ENCODE measurements at regions not wholly inside any gene's neighbourhood (a gene's known extent, or its start where the extent isn't known, plus 50 kb on each side); places are given as distances from the start of the nearest gene placed in this dataset.

- no peak for TF ChIP-seq NANOG (IDR thresholded peaks at IDR 0.05; ENCODE audit: borderline replicate concordance)
Measured at GRCh38 chr5:17090839-17091238, 126.6 kb upstream of the BASP1 start (continued).

- H3K4me3 ChIP-seq: no peak overlapping the region
- H3K27ac ChIP-seq (ENCODE audit: low read depth): peak overlapping the region; percentile 55; the same call in 1 of the 2 replicates
- no peaks in the 10 kb centered on the region for H3K9me3 Mint-ChIP-seq
- H3K4me1 ChIP-seq (ENCODE audit: insufficient read depth): no peaks in the 10 kb centered on the region
- no peaks in the 10 kb centered on the region for H3K9me2 ChIP-seq (ENCODE audit: insufficient read depth)
- no peaks in the 10 kb centered on the region for H3K27me3 ChIP-seq (ENCODE audit: insufficient read depth)
- H3K27me3 Mint-ChIP-seq (ENCODE audit: insufficient read depth, low read depth, poor library complexity): peaks cover 1% of the 10 kb centered on the region
- no peaks in the 10 kb centered on the region for H3K79me2 ChIP-seq (replicated peaks; ENCODE audit: insufficient read depth)
- H3K27ac Mint-ChIP-seq: no peak overlapping the region
- no peak overlapping the region for H2AFZ ChIP-seq
- no peaks in the 10 kb centered on the region; the same call in 2 of the 3 replicates for H3K36me3 Mint-ChIP-seq (ENCODE audit: low read depth)
- H3K36me3 ChIP-seq (ENCODE audit: insufficient read depth): no peaks in the 10 kb centered on the region
- H3K4me1 Mint-ChIP-seq: peaks cover 6% of the 10 kb centered on the region
- no peak for DNase-seq (ENCODE audit: low spot score)
- no peaks in the 10 kb centered on the region for H4K20me1 ChIP-seq (replicated peaks; ENCODE audit: insufficient read depth)
- no peak overlapping the region for H3K4me2 ChIP-seq
- no peak for ATAC-seq
- H3K4me3 Mint-ChIP-seq: no peak overlapping the region
- H3F3A ChIP-seq (replicated peaks; ENCODE audit: low read depth): no peaks in the 10 kb centered on the region
- TF ChIP-seq POLR2AphosphoS5 (IDR thresholded peaks at IDR 0.05; ENCODE audit: low read depth) (no peak), ETS1 (IDR thresholded peaks at IDR 0.05) (no peak), CTCF (conservative IDR thresholded peaks at IDR 0.05; ENCODE audit: low read depth in 2 of 2) (no peak), JUNB (IDR thresholded peaks at IDR 0.05; ENCODE audit: unreplicated experiment) (no peak), ZNF114 (CRISPR knock-in tag; IDR thresholded peaks at IDR 0.05) (no peak), EZH2 (IDR thresholded peaks at IDR 0.05; ENCODE audit: low read depth, unreplicated experiment) (no peak), EZH2phosphoT487 (IDR thresholded peaks at IDR 0.05; ENCODE audit: unreplicated experiment) (no peak), REST (IDR thresholded peaks at IDR 0.05; ENCODE audit: unreplicated experiment) (no peak), ZNF331 (CRISPR knock-in tag; IDR thresholded peaks at IDR 0.05; ENCODE audit: low read depth) (no peak), ZNF462 (CRISPR knock-in tag; IDR thresholded peaks at IDR 0.05) (no peak), NANOG (IDR thresholded peaks at IDR 0.05; ENCODE audit: borderline replicate concordance) (no peak), STAT1 (IDR thresholded peaks at IDR 0.05; ENCODE audit: unreplicated experiment) (no peak), CREB1 (CRISPR knock-in tag; IDR thresholded peaks at IDR 0.05; ENCODE audit: low read depth) (no peak)
Measured at GRCh38 chr5:17094830-17095229, 122.6 kb upstream of the BASP1 start.
